ENCODE measurements at regions not wholly inside any gene's neighbourhood (a gene's known extent, or its start where the extent isn't known, plus 50 kb on each side); places are given as distances from the start of the nearest gene placed in this dataset.

- FAIRE-seq (no peak), DNase-seq (ENCODE audit: insufficient read length, low spot score) (no peak)
- TF ChIP-seq, protein P1, sequence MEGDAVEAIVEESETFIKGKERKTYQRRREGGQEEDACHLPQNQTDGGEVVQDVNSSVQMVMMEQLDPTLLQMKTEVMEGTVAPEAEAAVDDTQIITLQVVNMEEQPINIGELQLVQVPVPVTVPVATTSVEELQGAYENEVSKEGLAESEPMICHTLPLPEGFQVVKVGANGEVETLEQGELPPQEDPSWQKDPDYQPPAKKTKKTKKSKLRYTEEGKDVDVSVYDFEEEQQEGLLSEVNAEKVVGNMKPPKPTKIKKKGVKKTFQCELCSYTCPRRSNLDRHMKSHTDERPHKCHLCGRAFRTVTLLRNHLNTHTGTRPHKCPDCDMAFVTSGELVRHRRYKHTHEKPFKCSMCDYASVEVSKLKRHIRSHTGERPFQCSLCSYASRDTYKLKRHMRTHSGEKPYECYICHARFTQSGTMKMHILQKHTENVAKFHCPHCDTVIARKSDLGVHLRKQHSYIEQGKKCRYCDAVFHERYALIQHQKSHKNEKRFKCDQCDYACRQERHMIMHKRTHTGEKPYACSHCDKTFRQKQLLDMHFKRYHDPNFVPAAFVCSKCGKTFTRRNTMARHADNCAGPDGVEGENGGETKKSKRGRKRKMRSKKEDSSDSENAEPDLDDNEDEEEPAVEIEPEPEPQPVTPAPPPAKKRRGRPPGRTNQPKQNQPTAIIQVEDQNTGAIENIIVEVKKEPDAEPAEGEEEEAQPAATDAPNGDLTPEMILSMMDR (IDR thresholded peaks at IDR 0.05; ENCODE audit: insufficient read depth, missing control alignments) = no peak
Observed at GRCh38 chr5:8093669-8094068, 224.7 kb downstream of the MTRR start.

- FAIRE-seq (no peak), DNase-seq (ENCODE audit: insufficient read length, low spot score) (no peak)
- TF ChIP-seq, protein P1 (IDR thresholded peaks at IDR 0.05; ENCODE audit: insufficient read depth, missing control alignments) = no peak
Observed at GRCh38 chr5:8094304-8094703, 225.4 kb downstream of the MTRR start.

- DNase-seq (ENCODE audit: insufficient read length, low spot score) (no peak), FAIRE-seq (no peak)
- TF ChIP-seq, protein P1 (IDR thresholded peaks at IDR 0.05; ENCODE audit: insufficient read depth, missing control alignments) = no peak
Observed at GRCh38 chr5:8097146-8097545, 228.2 kb downstream of the MTRR start.

DNA sequence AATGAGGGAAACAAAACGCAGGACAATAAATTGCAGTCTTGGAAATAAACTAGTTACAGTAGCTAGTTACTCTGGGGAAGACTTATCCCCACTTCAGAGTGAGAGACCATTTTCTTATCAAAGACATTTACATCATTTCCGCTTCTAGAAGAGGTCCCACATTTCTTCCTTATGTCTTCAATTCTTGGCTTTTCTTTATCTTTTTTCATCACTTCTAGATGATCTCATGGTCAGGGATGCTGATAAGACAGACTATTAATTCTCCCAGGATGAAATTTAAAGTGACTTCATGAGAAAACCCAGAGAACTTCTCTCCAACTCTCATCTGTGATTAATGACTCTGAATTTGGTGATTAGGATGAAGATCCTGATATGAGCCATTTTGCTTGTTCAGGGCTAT is 229.1 kb downstream of the MTRR start:
- TF ChIP-seq, protein P1 (IDR thresholded peaks at IDR 0.05; ENCODE audit: insufficient read depth, missing control alignments) = no peak
- no peak for DNase-seq (ENCODE audit: insufficient read length, low spot score)
- FAIRE-seq = no peak

GRCh38 chr5:8102714-8103113 is 233.8 kb downstream of the MTRR start:
- TF ChIP-seq, protein P1 (IDR thresholded peaks at IDR 0.05; ENCODE audit: insufficient read depth, missing control alignments) = no peak
- no peak for FAIRE-seq

DNA sequence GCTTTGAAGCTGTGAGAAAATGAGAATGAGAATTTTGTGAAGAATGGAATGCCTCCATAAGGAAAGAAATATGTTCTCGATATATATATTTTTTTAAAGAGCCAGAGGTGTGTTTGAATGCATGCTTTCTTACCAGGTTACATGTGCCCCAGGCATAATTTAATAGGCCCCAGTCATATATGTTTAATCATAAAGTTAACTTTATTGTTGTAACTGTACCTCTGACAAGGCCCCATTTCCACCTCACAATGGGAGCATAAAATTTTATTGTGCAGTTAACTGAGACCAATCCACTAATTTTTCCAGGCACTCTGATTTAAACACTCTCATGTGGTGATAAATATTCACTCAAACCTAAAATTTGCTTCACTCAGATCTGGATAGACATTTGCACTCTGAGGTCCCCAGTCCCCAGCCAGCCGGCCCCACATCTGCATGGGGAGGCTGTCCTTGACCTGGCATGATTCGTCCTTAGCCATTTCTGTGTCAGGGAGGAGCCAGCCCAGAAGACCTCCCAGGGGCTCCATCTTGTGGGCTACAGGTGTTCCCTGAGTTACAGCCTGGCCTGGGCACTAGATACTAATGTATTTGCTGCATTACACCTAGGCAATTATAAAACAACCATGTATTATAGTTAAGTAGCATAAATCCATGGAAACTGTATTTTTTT is 245.8 kb downstream of the MTRR start:
- DNase-seq (ENCODE audit: insufficient read length, low spot score) (no peak), FAIRE-seq (no peak)
- TF ChIP-seq, protein P1 (IDR thresholded peaks at IDR 0.05; ENCODE audit: insufficient read depth, missing control alignments) = no peak

More at GRCh38 chr5:8102714-8103113, 233.8 kb downstream of the MTRR start:
- no peak for DNase-seq (ENCODE audit: insufficient read length, low spot score)

- FAIRE-seq = no peak
- TF ChIP-seq, protein P1 (IDR thresholded peaks at IDR 0.05; ENCODE audit: insufficient read depth, missing control alignments) = no peak
- DNase-seq (ENCODE audit: insufficient read length, low spot score) = no peak
Observed at GRCh38 chr5:8123559-8123958, 254.6 kb downstream of the MTRR start.

Measured in D721Med (cell line).